Right lobe of liver (tissue), 4 donors: ENCODE measurements at regions not wholly inside any gene's neighbourhood (a gene's known extent, or its start where the extent isn't known, plus 50 kb on each side); places are given as distances from the start of the nearest gene placed in this dataset.

Experiments used
- POLR2A ChIP-seq: fragments of 450-650 bp; IDR thresholded peaks from one replicate; pipeline ENCODE4 v1.6.1; 2017; ENCODE audit warnings: antibody characterized with exemption, mild to moderate bottlenecking
- TF ChIP-seq, protein P1 (sequence below), 4 donors: fragments of 200-600 bp in 3 of 4; fragments of 450-650 bp in 1 of 4; IDR thresholded peaks; one replicate each; pipeline versions ENCODE4 v1.5.1 to v1.8.0; 2016 to 2022; ENCODE audit warnings: antibody characterized with exemption in 4 of 4, mild to moderate bottlenecking in 2 of 4
- donor health status: DM: no; HTN: no; CAD: no.
- donor health status: DM: no; HTN: no; CAD: no.
- donor health status: DM: no; HTN: yes; CAD: no.

GRCh38 chr7:94104301-94104700, 100.1 kb upstream of the BET1 start:
- TF ChIP-seq, protein P1, sequence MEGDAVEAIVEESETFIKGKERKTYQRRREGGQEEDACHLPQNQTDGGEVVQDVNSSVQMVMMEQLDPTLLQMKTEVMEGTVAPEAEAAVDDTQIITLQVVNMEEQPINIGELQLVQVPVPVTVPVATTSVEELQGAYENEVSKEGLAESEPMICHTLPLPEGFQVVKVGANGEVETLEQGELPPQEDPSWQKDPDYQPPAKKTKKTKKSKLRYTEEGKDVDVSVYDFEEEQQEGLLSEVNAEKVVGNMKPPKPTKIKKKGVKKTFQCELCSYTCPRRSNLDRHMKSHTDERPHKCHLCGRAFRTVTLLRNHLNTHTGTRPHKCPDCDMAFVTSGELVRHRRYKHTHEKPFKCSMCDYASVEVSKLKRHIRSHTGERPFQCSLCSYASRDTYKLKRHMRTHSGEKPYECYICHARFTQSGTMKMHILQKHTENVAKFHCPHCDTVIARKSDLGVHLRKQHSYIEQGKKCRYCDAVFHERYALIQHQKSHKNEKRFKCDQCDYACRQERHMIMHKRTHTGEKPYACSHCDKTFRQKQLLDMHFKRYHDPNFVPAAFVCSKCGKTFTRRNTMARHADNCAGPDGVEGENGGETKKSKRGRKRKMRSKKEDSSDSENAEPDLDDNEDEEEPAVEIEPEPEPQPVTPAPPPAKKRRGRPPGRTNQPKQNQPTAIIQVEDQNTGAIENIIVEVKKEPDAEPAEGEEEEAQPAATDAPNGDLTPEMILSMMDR (IDR thresholded peaks at IDR 0.05) = no peak
- TF ChIP-seq POLR2A = no peak
